ENCODE measurements at regions not wholly inside any gene's neighbourhood (a gene's known extent, or its start where the extent isn't known, plus 50 kb on each side); places are given as distances from the start of the nearest gene placed in this dataset.

DNA sequence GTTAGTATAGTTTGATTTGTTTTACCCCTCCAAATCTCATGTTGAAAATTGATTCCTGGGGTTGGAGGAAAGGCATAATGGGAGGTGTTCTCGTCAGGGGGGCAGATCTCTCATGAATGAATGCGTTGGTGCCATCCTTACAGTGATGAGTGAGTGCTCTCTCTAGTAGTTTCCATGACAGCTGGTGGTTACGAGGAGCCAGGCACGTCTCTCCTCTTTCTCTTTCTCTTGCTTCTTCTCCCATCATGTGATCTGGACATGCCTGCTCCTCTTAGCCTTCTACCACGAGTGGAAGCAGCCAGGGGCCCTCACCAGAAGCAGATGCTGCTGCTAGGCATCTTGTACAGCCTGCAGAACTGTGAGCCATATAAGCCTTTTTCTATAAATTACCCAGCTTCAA, 454.1 kb downstream of the EFNA5 start:
- TF ChIP-seq, protein P1, sequence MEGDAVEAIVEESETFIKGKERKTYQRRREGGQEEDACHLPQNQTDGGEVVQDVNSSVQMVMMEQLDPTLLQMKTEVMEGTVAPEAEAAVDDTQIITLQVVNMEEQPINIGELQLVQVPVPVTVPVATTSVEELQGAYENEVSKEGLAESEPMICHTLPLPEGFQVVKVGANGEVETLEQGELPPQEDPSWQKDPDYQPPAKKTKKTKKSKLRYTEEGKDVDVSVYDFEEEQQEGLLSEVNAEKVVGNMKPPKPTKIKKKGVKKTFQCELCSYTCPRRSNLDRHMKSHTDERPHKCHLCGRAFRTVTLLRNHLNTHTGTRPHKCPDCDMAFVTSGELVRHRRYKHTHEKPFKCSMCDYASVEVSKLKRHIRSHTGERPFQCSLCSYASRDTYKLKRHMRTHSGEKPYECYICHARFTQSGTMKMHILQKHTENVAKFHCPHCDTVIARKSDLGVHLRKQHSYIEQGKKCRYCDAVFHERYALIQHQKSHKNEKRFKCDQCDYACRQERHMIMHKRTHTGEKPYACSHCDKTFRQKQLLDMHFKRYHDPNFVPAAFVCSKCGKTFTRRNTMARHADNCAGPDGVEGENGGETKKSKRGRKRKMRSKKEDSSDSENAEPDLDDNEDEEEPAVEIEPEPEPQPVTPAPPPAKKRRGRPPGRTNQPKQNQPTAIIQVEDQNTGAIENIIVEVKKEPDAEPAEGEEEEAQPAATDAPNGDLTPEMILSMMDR (IDR thresholded peaks at IDR 0.05; ENCODE audit: low read length): no peak
- TF ChIP-seq EZH2 (IDR thresholded peaks at IDR 0.05; ENCODE audit: borderline replicate concordance, low read length): no peak
